ENCODE measurements at regions not wholly inside any gene's neighbourhood (a gene's known extent, or its start where the extent isn't known, plus 50 kb on each side); places are given as distances from the start of the nearest gene placed in this dataset.

GRCh38 chr1:4461726-4462290, 192.6 kb upstream of the AJAP1 start:
- TF ChIP-seq CTCF (IDR thresholded peaks at IDR 0.05; ENCODE audit: low read depth, low read length) (no peak), EZH2phosphoT487 (IDR thresholded peaks at IDR 0.05; ENCODE audit: low read depth) (no peak)
